Chondrocyte (in vitro differentiated cells): ENCODE measurements at regions not wholly inside any gene's neighbourhood (a gene's known extent, or its start where the extent isn't known, plus 50 kb on each side); places are given as distances from the start of the nearest gene placed in this dataset.

Experiments
- DNase-seq: peaks from one replicate; pipeline ENCODE4 v3.0.0; 2021; ENCODE audit warnings: mixed read lengths, low spot score
- H3K27ac Mint-ChIP-seq: one replicate; pipeline ENCODE4 v1.8.0; 2021; ENCODE audit warnings: mild to moderate bottlenecking, moderate library complexity, mixed read lengths; ENCODE audit not compliant: unreplicated experiment
- H3K27me3 Mint-ChIP-seq: 2 replicates; pipeline ENCODE4 v1.8.0; 2021; ENCODE audit warnings: low read depth, mixed read lengths
- H3K36me3 Mint-ChIP-seq: 2 replicates; pipeline ENCODE4 v1.8.0; 2021; ENCODE audit warnings: low read depth, mixed read lengths
- H3K4me1 Mint-ChIP-seq: 2 replicates; pipeline ENCODE4 v1.8.0; 2021; ENCODE audit warnings: low read depth, mild to moderate bottlenecking, mixed read lengths
- H3K4me3 Mint-ChIP-seq: one replicate; pipeline ENCODE4 v1.8.0; 2021; ENCODE audit warnings: mild to moderate bottlenecking, moderate library complexity, mixed read lengths; ENCODE audit not compliant: unreplicated experiment
- H3K9me3 Mint-ChIP-seq: 2 replicates; pipeline ENCODE4 v1.8.0; 2021; ENCODE audit warnings: low read depth, mixed read lengths
- TF ChIP-seq, protein P1 (sequence below): fragments of 200-600 bp; sonication (generic); IDR thresholded peaks from 2 replicates; pipeline ENCODE4 v1.5.0; 2021; ENCODE audit warnings: antibody characterized with exemption, mild to moderate bottlenecking, moderate library complexity

DNA sequence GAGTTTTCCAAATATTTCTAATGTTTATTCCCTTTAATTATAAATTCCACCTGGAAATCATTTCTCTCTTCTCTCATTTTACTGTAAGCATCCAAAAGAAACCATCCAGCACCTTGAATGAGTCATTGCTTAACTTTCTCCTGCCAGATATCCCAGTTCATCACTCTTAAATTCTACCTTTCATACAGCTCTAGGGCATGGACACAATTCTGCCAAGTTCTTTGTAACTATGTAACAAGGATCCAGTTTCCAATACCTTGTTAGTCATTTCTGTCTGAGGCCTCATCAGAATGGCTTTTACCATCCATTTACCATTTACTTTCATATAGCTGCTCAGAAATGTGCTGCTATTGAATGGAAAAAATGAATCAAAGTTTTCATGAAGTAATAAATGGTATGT, 455.4 kb upstream of the TENM4 start:
- no peaks in the 10 kb centered on the region for H3K9me3 Mint-ChIP-seq
- H3K27me3 Mint-ChIP-seq, result peaks cover 10% of the 10 kb centered on the region
- no peak for DNase-seq
- H3K27ac Mint-ChIP-seq, result no peak overlapping the region
- no peaks in the 10 kb centered on the region for H3K4me1 Mint-ChIP-seq
- H3K36me3 Mint-ChIP-seq, result no peaks in the 10 kb centered on the region
- TF ChIP-seq, protein P1, sequence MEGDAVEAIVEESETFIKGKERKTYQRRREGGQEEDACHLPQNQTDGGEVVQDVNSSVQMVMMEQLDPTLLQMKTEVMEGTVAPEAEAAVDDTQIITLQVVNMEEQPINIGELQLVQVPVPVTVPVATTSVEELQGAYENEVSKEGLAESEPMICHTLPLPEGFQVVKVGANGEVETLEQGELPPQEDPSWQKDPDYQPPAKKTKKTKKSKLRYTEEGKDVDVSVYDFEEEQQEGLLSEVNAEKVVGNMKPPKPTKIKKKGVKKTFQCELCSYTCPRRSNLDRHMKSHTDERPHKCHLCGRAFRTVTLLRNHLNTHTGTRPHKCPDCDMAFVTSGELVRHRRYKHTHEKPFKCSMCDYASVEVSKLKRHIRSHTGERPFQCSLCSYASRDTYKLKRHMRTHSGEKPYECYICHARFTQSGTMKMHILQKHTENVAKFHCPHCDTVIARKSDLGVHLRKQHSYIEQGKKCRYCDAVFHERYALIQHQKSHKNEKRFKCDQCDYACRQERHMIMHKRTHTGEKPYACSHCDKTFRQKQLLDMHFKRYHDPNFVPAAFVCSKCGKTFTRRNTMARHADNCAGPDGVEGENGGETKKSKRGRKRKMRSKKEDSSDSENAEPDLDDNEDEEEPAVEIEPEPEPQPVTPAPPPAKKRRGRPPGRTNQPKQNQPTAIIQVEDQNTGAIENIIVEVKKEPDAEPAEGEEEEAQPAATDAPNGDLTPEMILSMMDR, result no peak
- H3K4me3 Mint-ChIP-seq, result no peak overlapping the region

DNA sequence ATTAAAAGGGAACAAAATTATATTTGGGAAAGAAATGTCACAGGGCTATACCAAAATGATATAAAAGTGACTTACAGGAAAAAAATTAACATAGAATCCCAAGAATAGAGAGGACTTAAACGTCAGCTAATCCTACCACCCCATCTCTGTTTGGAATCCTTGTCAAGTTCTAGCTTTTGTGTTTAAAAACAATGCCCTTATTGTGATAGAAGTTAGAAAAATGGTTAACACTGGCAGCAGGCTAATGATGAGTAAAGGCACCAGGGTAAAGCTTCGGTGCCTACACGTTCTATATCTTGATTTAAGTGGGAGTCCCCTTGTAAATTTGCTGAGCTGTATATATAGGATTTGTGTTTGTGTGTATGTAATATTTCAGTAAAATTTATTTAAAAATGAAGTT, 453.3 kb upstream of the TENM4 start:
- TF ChIP-seq, protein P1, result no peak
- Mint-ChIP-seq H3K4me1 (no peaks in the 10 kb centered on the region), H3K9me3 (no peaks in the 10 kb centered on the region), H3K36me3 (no peaks in the 10 kb centered on the region), H3K27ac (no peak overlapping the region), H3K4me3 (no peak overlapping the region), H3K27me3 (peaks cover 10% of the 10 kb centered on the region)
- DNase-seq, result no peak

DNA sequence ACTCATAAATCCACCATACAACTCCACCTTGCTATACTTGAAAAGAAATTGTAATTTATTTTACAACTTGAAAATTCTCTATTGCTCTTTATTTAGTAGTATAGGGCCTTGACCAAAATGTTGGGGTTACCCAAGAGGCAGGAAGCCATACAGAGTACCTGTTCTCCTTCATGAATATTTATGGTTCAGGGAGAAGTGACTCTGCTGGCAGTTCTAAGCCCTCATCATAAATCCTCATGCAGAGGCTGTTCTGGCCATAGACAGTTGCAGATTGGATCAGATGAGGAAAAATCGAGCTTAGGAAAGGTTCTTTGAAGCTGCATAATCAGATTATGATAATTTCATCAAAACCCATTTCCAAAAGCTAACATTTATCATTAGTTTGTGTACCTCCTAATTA, 449.4 kb upstream of the TENM4 start:
- TF ChIP-seq, protein P1, result no peak
- peaks cover 13% of the 10 kb centered on the region for H3K27me3 Mint-ChIP-seq
- H3K9me3 Mint-ChIP-seq, result no peaks in the 10 kb centered on the region
- H3K36me3 Mint-ChIP-seq, result no peaks in the 10 kb centered on the region
- no peak for DNase-seq
- H3K4me3 Mint-ChIP-seq, result no peak overlapping the region
- H3K4me1 Mint-ChIP-seq, result no peaks in the 10 kb centered on the region
- no peak overlapping the region for H3K27ac Mint-ChIP-seq

DNA sequence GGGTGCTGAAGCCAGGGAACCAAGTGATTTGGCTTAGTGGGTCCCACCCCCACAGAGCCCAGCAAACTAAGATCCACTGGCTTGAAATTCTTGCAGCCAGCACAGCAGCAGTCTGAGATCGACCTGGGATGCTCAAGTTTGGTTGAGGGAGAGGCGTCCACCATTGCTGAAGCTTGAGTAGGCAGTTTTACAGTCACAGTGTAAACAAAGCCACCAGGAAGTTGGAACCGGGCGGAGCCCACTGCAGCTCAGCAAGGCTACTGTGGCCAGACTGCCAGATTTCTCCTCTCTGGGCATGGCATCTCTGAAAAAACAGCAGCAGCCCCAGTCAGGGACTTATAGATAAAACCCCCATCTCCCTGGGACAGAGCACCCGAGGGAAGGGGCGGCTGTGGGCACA, 424.1 kb upstream of the TENM4 start:
- TF ChIP-seq, protein P1, result no peak
- peaks cover 15% of the 10 kb centered on the region for H3K9me3 Mint-ChIP-seq
- no peaks in the 10 kb centered on the region for H3K4me1 Mint-ChIP-seq
- no peak overlapping the region for H3K4me3 Mint-ChIP-seq
- H3K36me3 Mint-ChIP-seq, result no peaks in the 10 kb centered on the region
- H3K27ac Mint-ChIP-seq, result no peak overlapping the region
- no peak for DNase-seq
- H3K27me3 Mint-ChIP-seq, result peaks cover 15% of the 10 kb centered on the region

DNA sequence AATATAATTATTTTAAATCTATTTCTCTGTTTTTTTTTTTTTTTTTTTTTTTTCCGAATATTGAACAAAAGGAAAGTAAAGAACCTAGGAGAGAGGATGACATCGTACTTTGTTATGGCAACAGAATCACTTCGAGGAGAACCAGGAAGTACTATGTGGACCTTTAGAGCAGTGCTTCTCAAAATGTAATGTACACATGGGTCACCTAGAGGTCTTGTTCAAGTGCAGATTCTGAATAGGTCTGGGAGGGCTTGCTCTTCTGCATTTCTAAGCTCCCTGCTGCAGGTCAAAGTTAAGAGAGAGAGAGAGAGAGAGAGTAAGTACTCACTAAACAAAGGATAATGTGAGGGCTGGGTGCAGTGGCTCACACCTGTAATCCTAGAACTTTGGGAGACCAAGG, 419.5 kb upstream of the TENM4 start:
- TF ChIP-seq, protein P1, result no peak
- Mint-ChIP-seq H3K4me1 (no peaks in the 10 kb centered on the region), H3K9me3 (no peaks in the 10 kb centered on the region), H3K27ac (no peak overlapping the region), H3K27me3 (peaks cover 15% of the 10 kb centered on the region), H3K4me3 (no peak overlapping the region), H3K36me3 (no peaks in the 10 kb centered on the region)
- no peak for DNase-seq
